ENCODE measurements at regions not wholly inside any gene's neighbourhood (a gene's known extent, or its start where the extent isn't known, plus 50 kb on each side); places are given as distances from the start of the nearest gene placed in this dataset.

GRCh38 chr22:19656541-19657251 is 57.6 kb upstream of the SEPTIN5 start:
- TF ChIP-seq NFIC (IDR thresholded peaks at IDR 0.05) = no peak
- TF ChIP-seq FOXM1 (IDR thresholded peaks at IDR 0.05; ENCODE audit: borderline replicate concordance, low read depth) = no peak
- TF ChIP-seq ZBTB7A (IDR thresholded peaks at IDR 0.05; ENCODE audit: low read depth) = no peak
- TF ChIP-seq, protein P1, sequence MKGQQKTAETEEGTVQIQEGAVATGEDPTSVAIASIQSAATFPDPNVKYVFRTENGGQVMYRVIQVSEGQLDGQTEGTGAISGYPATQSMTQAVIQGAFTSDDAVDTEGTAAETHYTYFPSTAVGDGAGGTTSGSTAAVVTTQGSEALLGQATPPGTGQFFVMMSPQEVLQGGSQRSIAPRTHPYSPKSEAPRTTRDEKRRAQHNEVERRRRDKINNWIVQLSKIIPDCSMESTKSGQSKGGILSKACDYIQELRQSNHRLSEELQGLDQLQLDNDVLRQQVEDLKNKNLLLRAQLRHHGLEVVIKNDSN (IDR thresholded peaks at IDR 0.05) = no peak
- TF ChIP-seq EP300 (IDR thresholded peaks at IDR 0.05; ENCODE audit: borderline replicate concordance) = no peak
- TF ChIP-seq EGR1 (IDR thresholded peaks at IDR 0.05) = no peak
- no peak for TF ChIP-seq TEAD4 (IDR thresholded peaks at IDR 0.05)
- no peak for TF ChIP-seq MAX (IDR thresholded peaks at IDR 0.05)
- no peak for TF ChIP-seq YY1 (IDR thresholded peaks at IDR 0.05; ENCODE audit: low read depth)

GRCh38 chr22:19657252-19658056 is 56.8 kb upstream of the SEPTIN5 start:
- TF ChIP-seq NFIC (IDR thresholded peaks at IDR 0.05) (no peak), TEAD4 (IDR thresholded peaks at IDR 0.05) (no peak), RAD21 (IDR thresholded peaks at IDR 0.05; ENCODE audit: low read depth) (no peak), TAF1 (IDR thresholded peaks at IDR 0.05; ENCODE audit: low read depth) (no peak), EGR1 (IDR thresholded peaks at IDR 0.05) (no peak)
- TF ChIP-seq, protein P1 (IDR thresholded peaks at IDR 0.05) = no peak

GRCh38 chr22:19658057-19658966 is 56.0 kb upstream of the SEPTIN5 start:
- TF ChIP-seq, protein P1 (IDR thresholded peaks at IDR 0.05) = no peak
- TF ChIP-seq ZBTB7A (IDR thresholded peaks at IDR 0.05; ENCODE audit: low read depth) (no peak), TAF1 (IDR thresholded peaks at IDR 0.05; ENCODE audit: low read depth) (no peak), EGR1 (IDR thresholded peaks at IDR 0.05) (no peak), REST (IDR thresholded peaks at IDR 0.05; ENCODE audit: low read depth) (no peak), RAD21 (IDR thresholded peaks at IDR 0.05; ENCODE audit: low read depth) (no peak), YY1 (IDR thresholded peaks at IDR 0.05; ENCODE audit: low read depth) (no peak), TEAD4 (IDR thresholded peaks at IDR 0.05) (no peak), TCF12 (IDR thresholded peaks at IDR 0.05; ENCODE audit: low read depth) (no peak), CREB1 (IDR thresholded peaks at IDR 0.05; ENCODE audit: low read depth) (no peak), FOXM1 (IDR thresholded peaks at IDR 0.05; ENCODE audit: borderline replicate concordance, low read depth) (no peak)

DNA sequence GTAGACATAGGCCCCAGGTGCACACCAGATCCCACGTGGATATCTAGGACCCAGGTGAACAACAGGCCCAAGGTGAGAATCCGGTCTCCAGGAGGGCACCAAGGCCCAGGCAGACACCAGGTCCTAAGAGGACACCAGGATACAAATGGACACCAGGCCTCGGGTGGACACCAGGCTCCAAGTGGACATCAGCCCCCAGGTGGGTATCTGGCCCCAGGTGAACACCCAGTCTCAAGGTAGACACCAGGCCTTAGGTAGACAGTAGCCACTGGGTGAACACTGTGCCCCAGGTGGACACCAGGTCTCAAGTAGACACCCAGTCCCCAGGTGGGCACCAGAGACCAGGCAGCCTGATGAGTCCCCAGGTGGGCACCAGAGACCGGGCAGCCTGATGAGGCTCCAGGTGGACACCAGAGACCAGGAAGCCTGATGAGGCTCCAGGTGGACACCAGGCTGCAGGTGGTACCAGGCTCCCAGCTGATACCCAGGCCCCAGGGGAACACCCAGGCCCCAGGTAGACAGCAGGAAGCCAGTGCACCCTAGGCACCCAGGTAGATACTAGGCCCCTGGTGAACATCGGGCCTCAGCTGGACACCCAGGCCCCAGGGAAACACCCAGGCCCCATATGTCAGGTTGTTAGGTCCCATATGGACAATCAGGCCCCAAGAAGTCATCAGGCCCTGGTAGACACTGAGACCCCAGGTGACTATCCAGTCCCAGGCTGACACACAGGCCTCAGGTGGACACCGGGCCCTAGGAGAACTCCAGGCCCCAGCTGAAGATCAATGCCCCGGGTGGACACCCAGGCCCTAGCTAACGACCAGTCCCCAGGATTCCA is 55.1 kb upstream of the SEPTIN5 start:
- TF ChIP-seq EP300 (IDR thresholded peaks at IDR 0.05; ENCODE audit: borderline replicate concordance) (no peak), FOXM1 (IDR thresholded peaks at IDR 0.05; ENCODE audit: borderline replicate concordance, low read depth) (no peak), TCF12 (IDR thresholded peaks at IDR 0.05; ENCODE audit: low read depth) (no peak), ZBTB7A (IDR thresholded peaks at IDR 0.05; ENCODE audit: low read depth) (no peak), CEBPB (IDR thresholded peaks at IDR 0.05) (no peak), REST (IDR thresholded peaks at IDR 0.05; ENCODE audit: low read depth) (no peak), YY1 (IDR thresholded peaks at IDR 0.05; ENCODE audit: low read depth) (no peak)
- TF ChIP-seq, protein P1 (IDR thresholded peaks at IDR 0.05) = no peak
